T-helper 2 cell (primary cell): ENCODE measurements at regions not wholly inside any gene's neighbourhood (a gene's known extent, or its start where the extent isn't known, plus 50 kb on each side); places are given as distances from the start of the nearest gene placed in this dataset.
"Not testable (repeated sequence)": the region's sequence is repeated elsewhere in the genome, so short reads cannot be mapped to it uniquely, and the experiment has no call there.

ENCODE experiments used
- DNase-seq, 5 experiments: peaks; one replicate each; pipeline versions ENCODE4 v3.0.0 to v3.0.0-alpha.2; 2012 to 2022

DNA sequence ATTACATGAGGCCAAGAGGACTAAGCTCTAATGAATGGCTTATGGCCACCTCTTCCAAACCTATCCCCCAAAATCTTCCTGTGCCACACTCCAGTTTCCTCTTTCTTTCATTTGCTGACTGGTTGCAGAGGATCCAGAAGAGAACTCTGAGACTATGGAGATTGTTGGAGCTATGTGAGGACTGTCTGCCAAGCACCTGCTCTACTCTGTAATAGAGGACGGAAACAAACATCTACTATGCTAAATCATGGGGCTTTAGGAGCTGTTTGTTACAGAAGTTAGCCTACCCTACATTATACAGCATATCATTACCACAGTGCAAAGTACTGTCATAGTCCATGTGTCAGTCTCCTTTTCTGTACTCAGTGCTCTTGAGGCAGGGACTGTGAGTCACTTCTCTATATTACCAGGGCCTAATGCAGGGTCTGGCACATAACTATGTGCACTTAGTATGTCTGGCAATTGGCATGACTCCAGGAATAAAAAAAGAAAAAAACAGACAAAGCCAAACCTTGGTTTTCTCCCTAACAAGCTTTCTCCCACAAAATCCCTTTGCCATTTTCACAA lies 95.1 kb downstream of the RPAP3 start:
- no peak for DNase-seq

DNA sequence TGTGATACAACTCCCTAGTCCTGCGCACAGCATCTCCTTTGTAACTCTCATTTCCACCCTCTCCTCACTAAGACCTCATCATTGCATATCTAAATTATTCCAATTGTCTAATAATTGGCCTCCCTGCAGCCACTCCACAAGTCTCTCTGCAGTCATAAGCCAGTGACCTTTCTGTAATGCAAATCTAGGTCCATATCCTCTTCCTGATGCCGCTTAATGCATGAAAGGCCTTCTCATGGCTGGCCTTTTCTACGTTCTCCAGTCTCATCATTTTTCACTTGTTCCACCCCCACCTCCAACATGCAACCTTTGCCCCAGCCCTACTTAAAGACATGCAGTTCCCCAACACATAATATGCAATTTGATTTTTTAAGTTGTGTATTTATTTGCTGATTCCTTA lies 96.0 kb downstream of the RPAP3 start:
- no peak for DNase-seq

DNA sequence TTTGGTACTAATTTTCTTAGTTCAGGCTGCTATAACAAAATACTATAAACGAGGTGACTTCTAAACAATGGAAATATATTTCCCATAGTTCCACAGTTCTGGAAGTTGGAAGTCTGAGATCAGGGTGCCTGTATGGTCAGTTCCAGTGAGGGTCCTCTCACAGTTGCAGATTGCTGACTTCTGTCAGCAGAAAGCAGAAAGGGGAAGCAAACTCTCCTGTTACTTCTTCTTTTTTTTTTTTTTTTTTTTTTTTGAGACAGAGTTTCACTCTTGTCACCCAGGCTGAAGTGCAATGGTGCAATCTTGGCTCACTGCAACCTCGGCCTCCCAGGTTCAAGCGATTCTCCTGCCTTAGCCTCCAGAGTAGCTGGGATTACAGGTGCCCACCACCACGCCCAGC lies 97.2 kb downstream of the RPAP3 start:
- DNase-seq: not testable (repeated sequence)

DNA sequence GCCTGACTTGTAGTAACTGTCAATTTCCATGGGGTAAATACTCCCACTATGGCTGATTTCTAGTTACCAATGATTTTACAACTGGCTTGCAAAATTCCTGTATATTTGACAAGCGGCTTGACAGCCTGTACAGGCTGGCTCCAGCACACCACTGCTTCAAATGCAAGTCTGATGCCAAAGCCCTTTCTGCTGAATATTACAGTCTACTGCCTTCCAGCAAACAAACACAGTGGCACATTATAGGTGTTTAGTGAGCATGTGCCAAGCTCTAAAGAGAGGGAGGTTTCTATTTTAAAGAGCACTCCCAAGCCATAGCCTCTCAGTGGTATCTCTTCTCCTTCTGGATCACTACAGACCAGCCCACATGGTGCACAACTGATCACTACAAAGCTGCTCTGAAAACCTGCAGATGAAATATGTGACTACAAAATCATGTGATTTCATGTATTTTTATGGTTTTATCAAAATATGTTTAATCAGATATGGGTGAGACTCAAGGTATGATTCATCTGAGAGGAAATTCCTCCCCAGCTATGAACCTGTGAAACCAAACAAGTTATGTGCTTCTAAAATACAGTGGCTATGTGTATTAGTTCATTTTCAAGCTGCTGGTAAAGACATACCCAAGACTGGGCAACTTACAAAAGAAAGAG lies 101.5 kb downstream of the RPAP3 start:
- DNase-seq: peak in 1 of 5 experiments; percentile 24

DNA sequence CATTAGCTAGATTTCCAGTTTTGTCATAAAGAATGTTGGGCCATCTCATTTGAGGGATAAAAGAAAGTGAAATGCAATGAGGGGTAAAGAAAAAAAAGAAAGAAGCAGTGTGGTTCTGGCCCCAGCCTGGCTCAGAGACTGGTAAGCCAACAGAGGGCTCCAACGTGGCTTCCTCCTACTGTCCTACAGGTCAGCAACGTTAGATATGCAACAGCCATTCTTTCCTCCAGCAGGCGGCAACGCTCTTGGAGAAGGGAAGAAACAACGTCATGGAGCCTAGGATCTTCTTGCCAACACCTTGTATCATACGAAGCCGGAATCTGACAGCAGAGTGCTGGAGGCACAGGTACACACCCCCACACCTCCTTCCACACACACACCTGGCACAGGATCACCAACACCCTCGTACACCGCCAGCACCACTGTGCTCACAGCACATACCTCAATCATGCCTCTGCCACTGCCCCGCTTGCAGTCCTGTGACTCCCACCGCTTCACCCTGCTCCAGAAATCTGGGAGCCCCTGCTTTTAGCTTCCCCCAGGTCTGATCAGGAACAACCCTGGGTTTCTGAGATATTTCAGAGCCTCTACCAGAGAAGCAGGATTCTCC lies 102.8 kb downstream of the RPAP3 start:
- no peak for DNase-seq

DNA sequence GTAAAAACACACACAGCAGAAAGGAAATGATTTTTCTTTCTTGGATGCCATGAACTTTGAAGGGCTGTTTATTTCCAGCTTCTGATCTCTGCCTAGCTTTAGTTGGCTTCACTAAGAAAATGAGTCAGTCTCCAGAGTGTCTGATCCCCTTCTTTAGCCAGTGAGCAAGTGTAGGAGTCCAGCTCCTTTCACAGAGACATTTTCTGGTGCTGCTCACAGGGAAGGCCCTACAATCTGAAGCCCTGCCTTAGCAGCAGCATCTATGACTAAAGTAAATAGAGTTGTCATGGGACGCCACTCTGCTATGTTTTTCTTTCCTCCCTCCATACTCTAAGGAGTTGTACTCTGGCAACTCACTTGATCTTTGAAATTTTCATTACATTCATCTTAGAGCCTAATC lies 103.5 kb downstream of the RPAP3 start:
- DNase-seq: no peak

DNA sequence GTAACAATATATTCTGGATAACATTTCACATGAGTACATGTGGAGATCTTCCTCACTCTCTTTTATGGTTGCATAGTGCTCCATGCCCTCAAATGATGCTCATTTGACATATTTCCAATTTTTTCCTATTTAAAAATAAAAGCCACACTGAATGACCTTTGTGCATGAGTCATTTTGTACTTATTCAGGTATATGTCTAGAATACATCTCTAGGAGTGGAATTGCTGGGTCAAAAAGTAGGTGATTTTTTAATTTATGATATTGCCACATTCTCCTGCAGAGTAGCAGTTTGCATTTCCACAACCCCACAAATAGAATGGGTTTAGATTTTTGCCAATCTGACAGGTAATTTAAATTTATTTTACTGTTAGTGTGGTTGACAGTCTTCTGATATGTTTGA lies 104.8 kb downstream of the RPAP3 start:
- DNase-seq: no peak

DNA sequence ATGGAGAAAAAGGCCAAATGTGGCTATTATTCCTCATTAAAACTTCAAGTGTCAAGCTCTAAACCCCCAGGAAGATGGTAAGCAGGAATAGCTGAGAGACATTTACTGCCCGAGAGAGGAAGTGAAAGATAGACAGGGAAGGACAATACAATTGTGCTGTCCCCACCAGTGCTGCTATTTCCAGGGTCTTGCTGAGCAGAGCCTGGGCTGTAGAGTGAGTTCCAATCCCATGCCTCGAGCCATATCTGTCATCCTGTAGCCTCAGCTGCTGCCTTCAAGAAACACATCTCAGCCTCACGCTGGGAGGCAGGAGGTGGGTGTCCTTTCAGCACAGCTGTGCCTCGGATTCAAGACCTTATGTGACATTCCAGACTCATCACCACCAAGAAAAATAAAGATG lies 114.0 kb downstream of the RPAP3 start:
- DNase-seq: no peak

DNA sequence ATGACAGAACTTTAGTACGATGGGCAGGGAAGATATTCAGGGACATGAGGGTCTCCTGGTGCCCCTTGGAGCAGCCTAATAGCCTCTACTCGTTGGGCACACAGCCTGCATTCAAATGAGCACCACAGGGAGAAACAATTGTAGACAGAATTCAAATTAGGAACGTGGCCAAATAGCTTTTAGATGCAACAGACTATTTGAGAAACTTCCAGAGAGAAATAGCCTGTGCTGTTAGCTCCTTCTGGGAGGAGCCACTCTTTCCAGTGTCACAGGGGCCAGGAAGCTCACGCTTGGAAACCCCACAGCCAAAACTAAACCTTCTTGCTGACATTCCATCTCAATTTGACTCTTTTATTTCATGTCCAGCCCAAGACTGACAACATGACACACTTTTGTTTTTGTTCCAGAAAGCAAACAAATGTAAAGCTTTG lies 114.5 kb downstream of the RPAP3 start:
- DNase-seq: no peak

DNA sequence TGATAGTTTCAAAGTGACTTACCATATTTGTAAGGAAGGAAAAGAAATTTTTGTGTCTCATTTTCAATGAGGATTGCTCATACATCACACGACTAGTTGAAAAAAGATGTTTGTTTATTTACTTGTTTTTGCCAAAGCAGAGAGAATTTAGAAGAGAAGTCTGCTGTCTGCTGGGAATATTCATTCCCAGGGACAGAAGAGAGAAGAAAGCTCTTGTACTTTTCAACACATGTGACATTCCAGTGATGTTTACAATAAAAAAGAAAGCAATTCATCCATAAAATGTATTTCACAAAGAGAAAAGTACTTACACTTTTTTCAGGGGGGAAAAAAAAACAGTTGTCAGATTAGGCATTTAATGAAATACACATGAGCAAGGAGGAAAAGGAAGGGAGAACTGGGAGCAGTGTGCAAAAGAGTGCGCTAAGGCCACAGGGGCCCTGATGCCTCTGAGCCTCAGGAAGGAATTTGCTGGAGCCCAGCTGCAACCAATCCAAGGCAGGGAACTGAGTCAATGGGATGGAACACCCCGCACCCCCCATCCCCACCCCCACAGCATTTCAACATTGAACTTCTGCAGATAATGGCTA lies 115.0 kb downstream of the RPAP3 start:
- no peak for DNase-seq

DNA sequence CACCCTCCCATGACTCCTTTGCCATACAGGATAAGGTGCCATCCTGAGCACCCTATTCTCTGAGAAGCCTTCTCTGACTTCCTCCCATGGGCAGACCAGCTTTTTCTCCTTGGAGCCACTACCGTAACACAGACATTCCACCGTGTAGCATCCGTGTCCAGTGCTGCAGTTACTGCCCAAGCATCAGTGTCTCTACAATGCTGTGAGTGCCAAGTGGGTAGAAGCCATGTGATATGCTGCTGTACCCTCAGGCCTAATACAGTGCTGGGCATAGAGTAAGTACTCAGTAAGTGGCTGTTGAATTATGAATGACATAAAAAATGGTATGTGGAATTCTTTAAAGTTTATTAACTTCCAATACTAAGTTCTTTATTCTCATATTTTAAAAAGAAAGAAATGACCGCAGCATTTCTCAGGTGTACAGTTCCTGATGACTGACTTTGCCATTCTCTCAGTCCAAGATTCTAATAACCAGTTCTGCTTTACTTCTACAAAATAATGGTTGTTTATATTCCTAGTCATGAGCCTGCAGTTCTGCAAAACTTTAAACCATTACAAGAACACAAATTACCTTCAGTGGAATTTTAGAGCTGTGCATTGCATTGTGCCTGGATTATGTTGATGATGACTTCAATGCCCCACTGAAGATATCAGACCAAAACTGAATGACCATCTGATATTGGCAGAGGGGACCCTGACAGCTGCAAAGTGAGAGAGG lies 118.7 kb downstream of the RPAP3 start:
- no peak for DNase-seq

DNA sequence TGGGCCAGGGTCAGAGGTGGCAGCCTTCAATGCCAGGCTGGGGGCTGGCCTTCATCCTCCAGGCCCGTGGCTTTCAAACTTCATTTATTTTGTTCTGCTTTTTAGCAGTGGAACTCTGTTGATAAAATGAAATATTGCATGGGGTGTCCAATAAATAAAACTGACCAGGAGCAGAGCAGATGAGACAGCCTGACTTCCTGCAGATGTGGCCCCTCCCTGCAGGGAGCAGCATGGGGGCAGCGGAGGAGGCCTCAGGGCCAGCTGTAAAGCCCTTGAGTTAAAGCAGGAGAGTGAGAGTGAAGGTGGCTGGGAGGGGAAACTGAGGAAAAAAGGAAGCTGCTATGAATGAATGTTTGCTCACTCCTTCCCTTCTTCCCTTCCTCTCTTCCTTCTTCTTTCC lies 120.3 kb downstream of the RPAP3 start:
- DNase-seq: no peak

DNA sequence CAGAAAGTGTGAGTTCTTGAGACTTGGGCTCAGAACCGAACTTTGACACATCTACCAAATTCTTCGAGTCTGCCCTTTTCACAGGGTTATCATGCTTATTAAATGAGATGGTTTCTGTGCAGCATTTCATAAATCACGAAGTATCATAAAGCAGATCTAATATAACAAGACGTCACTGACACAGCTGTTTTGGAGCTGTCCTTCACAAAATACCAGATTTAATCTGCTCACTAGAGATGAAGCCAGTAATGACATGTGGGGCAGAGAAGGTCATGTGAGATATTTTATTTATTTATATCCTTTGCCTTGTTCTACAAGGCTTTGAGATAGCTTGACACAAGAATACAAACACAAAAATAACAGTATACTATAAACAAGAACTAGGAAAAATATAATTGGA lies 127.0 kb downstream of the RPAP3 start:
- DNase-seq: no peak

DNA sequence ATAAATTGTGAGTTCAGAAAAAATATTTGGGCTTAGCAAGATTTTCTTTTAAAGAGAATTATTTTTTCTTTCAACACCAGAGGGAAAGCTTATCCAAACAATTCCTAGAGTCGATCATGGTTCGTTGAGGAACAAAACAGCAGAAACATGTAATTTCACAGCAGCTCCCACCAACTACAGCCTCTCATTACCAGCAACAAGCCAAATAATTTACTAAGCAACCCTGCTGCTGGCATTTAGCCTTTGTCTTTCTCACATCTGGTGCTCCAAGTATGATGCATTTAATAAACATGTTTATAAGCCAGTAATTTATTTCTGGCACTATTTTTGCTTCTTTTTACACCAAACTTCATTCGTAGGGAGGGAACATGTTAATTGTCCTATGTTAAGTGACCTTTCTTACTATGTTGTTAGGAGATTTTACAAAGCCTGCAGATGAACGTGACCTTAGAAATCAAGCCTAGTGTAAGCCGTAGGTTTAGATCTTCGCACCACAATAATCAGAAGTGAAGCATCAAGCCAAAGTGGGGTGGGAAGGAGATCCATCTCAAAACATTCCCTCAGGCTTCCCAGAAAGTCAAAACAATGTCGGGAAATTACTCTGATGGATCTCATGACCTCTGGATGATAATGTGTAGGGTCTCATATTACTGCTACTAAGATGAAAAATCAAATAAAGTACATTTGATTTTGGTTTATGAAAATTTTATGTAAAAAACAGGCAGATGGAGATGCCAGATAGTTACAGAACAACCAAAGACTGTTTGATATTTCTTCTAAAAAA lies 128.4 kb downstream of the RPAP3 start:
- DNase-seq: no peak

DNA sequence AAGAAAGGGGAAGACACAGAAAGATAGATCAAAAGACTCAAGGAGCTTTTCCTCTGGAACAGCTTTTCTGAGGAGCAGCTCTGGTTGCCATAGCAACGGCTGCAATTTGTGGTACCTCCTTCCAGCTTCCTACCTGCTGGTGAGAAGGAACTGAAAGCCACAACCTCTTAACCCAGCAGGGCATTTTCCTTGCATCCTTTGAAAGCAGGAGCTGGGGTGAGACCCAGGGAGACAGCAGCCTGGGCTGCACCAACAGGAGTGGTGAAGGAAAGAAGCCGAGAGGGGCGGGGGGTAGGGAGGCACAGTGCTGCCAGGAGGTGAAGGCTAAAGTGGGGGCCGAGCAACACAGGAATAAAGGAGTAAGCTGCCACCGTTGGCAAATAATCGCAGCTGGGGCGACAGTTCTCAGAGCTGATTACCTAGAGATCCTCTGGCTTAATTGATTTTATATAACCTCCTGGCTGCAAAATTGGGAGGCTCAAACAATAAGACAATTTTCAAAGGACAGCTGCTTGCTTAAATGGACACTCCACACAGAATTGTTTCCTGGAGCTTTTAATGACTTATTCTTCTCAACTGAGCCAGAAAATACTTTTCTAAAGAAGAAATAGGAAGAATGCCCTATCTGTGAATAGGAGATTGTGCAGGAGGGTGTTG lies 129.4 kb downstream of the RPAP3 start:
- DNase-seq: no peak

DNA sequence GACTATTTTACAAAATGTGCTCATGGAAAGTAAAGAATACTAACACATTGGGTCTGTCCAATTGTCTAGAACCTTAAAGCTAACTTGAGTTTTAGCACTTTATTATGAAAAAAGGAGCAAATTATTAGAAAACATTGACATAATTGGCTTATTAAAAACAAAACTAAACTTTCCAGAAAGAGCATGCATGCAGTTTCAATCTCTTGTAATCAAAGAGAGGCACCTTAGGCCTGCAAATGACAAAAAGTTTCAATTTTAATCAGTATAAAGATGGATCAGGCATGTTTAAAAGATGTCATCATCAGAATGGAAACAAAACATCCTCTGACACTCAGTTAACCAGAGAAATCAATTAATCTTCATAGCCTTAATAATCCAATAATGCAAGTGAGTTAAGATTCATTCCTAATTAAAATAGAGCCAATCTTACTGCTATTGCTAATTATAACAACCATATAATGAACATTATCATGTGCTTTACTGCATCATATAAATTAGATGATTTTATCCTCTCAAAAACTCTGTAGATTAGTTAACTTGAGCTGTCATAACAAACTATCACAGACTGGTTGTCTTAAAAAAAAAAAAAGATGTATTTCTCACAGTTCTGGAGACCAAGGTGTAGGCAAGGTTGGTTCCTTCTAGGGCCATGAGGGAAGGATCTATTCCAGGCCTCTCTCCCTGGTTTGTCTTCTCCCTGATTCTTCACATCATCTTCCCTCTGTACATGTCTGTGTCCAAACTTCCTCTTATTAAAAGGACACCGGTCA lies 131.4 kb downstream of the RPAP3 start:
- DNase-seq: peak in 1 of 5 experiments; percentile 38

DNA sequence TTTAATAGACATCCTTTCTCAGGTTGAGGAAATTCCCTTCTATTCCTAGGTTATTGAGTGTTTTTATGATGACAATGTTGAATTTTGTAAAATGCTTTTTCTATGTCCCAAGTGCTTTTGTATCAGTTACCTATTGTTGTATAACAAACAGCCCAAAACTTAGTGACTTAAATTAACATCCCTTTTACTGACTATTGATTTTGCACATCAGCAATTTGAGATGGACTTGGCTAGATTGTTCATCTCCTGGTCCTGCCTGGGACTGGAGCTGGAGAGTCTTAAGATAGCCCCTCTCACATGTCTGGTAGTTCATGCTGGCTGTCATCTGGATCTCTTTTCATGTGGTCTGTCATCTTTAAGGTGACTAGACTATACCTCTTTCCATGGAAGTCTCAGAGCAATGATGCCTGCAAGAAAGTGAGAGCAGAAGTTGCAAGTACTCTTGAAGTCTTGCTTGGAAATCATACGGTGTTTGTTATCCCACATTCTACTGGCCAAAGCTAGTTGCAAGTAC lies 132.6 kb downstream of the RPAP3 start:
- no peak for DNase-seq

DNA sequence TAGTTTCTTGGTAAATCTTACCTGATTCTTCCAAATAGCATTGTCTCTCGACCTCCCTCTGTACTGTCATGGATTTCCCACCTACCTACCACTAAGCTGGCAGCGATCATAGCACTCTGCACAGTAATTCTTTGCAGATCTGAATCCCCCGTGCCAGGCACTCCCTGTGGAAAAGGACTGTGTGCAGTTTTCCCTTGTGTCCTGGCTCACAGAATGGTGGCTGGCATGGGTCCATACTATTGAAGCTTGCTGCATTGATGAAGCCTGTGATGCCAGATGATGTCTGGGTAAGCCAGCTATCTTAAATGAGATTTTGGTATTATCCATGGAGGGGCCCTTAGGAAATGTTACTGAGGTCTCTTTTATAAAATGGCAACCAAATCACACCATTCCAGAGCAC lies 135.7 kb downstream of the RPAP3 start:
- no peak for DNase-seq

DNA sequence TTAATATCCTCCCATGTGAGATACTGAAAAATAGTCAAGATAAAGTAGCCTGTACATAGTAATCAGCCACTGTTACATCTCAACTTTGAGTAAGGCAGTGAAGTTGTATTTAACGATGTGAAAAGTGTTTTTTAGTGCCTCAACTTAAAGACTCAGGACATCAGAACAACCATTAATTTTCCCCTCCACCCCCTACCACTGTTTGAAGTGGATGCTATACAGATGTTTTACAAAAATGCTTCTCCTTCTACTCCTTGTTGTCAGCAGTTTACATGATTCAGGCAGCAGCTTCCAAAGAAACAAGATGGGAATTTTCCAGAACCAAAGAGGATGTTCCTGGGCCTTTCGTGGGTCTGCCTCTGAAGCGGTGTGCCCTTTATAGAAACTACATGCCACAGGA lies 143.6 kb downstream of the RPAP3 start:
- DNase-seq: no peak

DNA sequence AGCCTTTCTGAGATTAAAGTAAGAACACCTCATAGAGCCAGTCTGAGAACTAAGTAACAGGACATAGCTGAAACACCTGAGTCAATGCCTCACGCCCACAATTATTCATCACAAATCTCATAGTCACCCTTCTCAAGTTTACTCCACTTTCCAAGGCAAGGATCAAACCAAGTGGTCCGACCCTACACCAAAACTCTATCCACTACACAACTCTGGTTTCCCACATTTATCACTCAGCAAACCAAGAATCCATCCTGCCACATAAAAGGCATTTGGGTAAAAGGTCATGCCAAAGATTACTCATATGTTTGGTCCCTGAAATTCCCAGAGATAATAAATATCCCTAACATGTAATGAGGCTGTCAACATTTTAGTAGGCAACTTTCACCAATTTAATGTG lies 144.1 kb downstream of the RPAP3 start:
- no peak for DNase-seq

DNA sequence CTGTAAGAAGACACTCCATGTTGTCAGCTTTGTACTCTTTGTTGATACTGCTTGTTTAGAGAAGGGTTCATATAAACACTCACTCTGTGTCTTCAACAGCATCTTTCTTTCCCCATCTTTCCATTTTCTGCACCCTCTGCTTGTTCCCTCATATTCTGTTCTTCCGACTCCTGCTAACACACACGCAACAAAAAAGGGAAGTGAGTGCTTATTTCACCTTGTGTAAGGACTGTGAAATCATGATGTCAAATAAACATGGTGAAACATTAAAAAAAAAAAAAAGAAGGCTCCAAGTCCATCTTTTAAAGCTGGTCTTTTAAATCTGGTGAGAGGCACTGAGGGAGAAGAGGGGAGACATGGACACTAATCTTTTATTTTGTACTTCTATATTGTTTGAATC lies 145.4 kb downstream of the RPAP3 start:
- DNase-seq: no peak
